ENCODE measurements at regions not wholly inside any gene's neighbourhood (a gene's known extent, or its start where the extent isn't known, plus 50 kb on each side); places are given as distances from the start of the nearest gene placed in this dataset.

DNA sequence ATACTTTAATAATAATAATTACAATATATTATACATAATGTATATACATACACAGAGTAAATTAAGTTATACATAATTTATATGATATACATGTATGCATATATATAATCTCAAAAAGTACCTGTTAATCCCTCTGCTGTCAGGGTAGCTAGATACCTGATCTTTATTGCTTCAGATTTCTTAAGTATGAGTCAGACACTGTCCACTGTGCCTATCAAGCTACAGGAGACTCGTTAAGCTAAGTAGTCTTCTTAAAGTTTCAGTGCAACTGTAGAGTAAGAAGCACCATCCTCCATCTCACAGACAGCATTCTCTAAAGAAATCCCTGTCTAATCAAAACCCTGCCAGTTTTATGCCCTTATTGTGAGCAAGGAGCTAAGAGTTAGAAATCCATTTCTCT, 428.7 kb downstream of the RERGL start:
- no peaks in the 10 kb centered on the region for H3K27me3 ChIP-seq
- no peaks in the 10 kb centered on the region for H3K36me3 ChIP-seq
- no peak overlapping the region for H3K27ac ChIP-seq
- TF ChIP-seq, protein P1, sequence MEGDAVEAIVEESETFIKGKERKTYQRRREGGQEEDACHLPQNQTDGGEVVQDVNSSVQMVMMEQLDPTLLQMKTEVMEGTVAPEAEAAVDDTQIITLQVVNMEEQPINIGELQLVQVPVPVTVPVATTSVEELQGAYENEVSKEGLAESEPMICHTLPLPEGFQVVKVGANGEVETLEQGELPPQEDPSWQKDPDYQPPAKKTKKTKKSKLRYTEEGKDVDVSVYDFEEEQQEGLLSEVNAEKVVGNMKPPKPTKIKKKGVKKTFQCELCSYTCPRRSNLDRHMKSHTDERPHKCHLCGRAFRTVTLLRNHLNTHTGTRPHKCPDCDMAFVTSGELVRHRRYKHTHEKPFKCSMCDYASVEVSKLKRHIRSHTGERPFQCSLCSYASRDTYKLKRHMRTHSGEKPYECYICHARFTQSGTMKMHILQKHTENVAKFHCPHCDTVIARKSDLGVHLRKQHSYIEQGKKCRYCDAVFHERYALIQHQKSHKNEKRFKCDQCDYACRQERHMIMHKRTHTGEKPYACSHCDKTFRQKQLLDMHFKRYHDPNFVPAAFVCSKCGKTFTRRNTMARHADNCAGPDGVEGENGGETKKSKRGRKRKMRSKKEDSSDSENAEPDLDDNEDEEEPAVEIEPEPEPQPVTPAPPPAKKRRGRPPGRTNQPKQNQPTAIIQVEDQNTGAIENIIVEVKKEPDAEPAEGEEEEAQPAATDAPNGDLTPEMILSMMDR (IDR thresholded peaks at IDR 0.05; ENCODE audit: low read depth, low read length): no peak
- H3K4me3 ChIP-seq: no peak overlapping the region
- H3K4me1 ChIP-seq (ENCODE audit: low read depth): no peaks in the 10 kb centered on the region
- no peak for DNase-seq (ENCODE audit: low read depth in 1 of 2, low spot score in 1 of 2)
- H3K9me3 ChIP-seq (ENCODE audit: low read depth): no peaks in the 10 kb centered on the region

DNA sequence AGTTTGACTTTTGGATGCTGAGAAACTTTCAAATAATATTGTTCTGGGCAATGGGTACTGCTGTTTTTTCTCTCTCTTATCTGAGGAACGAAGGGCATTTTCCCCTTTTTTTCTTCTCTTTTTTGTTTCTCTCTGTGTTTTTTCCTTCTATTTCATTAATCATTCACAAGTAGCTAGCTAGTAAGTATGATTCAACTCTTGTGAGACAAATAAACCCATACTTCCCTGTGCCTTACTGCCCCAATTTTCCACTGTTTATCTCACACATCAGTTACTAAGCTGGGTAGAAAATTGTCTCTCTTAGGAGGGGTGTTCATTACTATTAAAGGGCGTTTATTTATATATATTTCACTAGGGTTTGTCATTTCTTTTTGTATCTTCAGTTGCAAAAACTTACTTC, 437.6 kb downstream of the RERGL start:
- TF ChIP-seq, protein P1 (IDR thresholded peaks at IDR 0.05; ENCODE audit: low read depth, low read length): no peak
- Histone ChIP-seq H3K9me3 (ENCODE audit: low read depth) (no peaks in the 10 kb centered on the region), H3K27me3 (no peaks in the 10 kb centered on the region), H3K36me3 (no peaks in the 10 kb centered on the region), H3K27ac (no peak overlapping the region), H3K4me1 (ENCODE audit: low read depth) (no peaks in the 10 kb centered on the region), H3K4me3 (no peak overlapping the region)
- no peak for DNase-seq (ENCODE audit: low read depth in 1 of 2, low spot score in 1 of 2)

DNA sequence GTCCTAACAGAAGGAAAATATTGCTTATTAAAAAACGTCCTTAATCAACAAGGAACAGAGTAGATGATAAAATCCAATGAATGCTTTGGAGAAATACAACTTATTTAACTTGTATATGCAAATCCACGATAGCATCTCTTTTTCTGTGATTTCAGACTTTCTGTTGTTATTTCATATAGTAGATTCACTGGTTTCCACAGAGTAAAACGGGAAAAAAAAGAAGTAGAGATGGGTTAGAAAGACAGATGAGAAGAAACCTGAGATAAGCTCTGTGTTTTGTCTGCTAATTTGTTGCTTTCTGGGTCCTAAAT, 447.7 kb downstream of the RERGL start:
- TF ChIP-seq, protein P1 (IDR thresholded peaks at IDR 0.05; ENCODE audit: low read depth, low read length): no peak
- no peaks in the 10 kb centered on the region for H3K36me3 ChIP-seq
- DNase-seq (ENCODE audit: low read depth in 1 of 2, low spot score in 1 of 2): no peak
- H3K27ac ChIP-seq: no peak overlapping the region
- no peaks in the 10 kb centered on the region for H3K4me1 ChIP-seq (ENCODE audit: low read depth)
- H3K4me3 ChIP-seq: no peak overlapping the region
- no peaks in the 10 kb centered on the region for H3K9me3 ChIP-seq (ENCODE audit: low read depth)
- H3K27me3 ChIP-seq: no peaks in the 10 kb centered on the region

DNA sequence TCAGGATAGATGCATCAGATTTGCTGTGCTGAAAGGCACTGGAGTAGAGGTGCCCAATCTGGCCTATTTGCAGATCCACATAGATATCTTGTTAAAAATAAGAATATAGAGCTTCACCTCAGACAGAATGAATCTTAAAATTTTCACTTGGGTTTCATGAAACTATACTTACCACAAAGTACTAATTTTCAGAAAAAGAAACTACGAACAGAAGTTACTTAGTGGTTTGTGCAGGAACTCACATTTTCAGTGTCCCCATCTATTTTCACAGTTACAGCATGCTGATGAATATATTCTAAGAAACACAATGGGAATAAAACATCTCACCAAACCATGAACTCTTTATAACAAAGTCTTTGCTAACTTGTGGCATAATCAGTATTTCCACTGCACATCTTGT, 449.4 kb downstream of the RERGL start:
- Histone ChIP-seq H3K36me3 (no peaks in the 10 kb centered on the region), H3K27ac (no peak overlapping the region), H3K9me3 (ENCODE audit: low read depth) (no peaks in the 10 kb centered on the region), H3K4me3 (no peak overlapping the region), H3K27me3 (no peaks in the 10 kb centered on the region), H3K4me1 (ENCODE audit: low read depth) (no peaks in the 10 kb centered on the region)
- no peak for DNase-seq (ENCODE audit: low read depth in 1 of 2, low spot score in 1 of 2)
- TF ChIP-seq, protein P1 (IDR thresholded peaks at IDR 0.05; ENCODE audit: low read depth, low read length): no peak

DNA sequence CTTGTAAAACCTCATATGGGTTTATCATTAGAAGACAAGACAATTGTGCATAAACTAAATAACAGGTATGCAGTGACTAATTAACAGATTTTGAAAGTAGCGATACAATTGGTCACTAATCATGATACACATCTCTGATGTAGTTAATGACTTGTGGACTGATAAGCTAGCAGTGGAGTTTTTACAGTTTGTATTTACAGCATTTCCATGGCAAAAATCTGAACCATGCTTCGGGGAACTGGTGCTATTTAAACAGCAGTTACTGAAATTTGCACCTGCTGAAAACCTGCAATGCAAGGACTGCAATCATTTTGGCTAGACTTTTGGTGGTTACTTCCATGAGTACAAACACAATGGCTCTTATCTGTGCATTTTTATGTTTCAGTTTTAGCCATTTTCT, 471.2 kb downstream of the RERGL start:
- Histone ChIP-seq H3K27ac (no peak overlapping the region), H3K9me3 (ENCODE audit: low read depth) (no peaks in the 10 kb centered on the region), H3K4me3 (no peak overlapping the region), H3K4me1 (ENCODE audit: low read depth) (no peaks in the 10 kb centered on the region), H3K27me3 (no peaks in the 10 kb centered on the region), H3K36me3 (no peaks in the 10 kb centered on the region)
- TF ChIP-seq, protein P1 (IDR thresholded peaks at IDR 0.05; ENCODE audit: low read depth, low read length): no peak
- no peak for DNase-seq (ENCODE audit: low read depth in 1 of 2, low spot score in 1 of 2)

DNA sequence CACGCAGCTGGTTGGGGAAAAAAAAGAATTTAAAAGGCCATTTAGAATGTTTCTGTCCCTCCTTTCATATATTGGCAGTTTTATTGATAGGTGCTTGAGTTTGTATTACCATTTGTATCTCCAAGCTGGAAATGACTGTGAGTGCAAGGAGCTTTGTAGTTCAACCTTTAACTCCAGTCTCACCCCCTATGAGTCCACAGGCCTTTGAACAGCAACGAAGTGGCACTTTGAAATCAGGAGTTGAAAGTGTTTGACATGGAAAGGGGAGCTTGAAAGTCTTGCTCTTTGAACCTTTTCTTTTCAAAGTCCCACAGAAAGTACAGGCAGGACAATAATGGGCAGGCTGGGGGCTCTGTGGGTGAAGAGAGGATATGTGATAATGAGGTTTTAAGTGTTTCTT, 480.3 kb downstream of the RERGL start:
- H3K27ac ChIP-seq: no peak overlapping the region
- DNase-seq (ENCODE audit: low read depth in 1 of 2, low spot score in 1 of 2): no peak
- no peaks in the 10 kb centered on the region for H3K9me3 ChIP-seq (ENCODE audit: low read depth)
- TF ChIP-seq, protein P1 (IDR thresholded peaks at IDR 0.05; ENCODE audit: low read depth, low read length): no peak
- H3K36me3 ChIP-seq: no peaks in the 10 kb centered on the region
- no peaks in the 10 kb centered on the region for H3K4me1 ChIP-seq (ENCODE audit: low read depth)
- no peaks in the 10 kb centered on the region for H3K27me3 ChIP-seq
- no peak overlapping the region for H3K4me3 ChIP-seq

Data from cardiac muscle cell (in vitro differentiated cells and primary cell).